ENCODE measurements at regions not wholly inside any gene's neighbourhood (a gene's known extent, or its start where the extent isn't known, plus 50 kb on each side); places are given as distances from the start of the nearest gene placed in this dataset.
"Not testable (repeated sequence)": the region's sequence is repeated elsewhere in the genome, so short reads cannot be mapped to it uniquely, and the experiment has no call there.

- no peak overlapping the region for H3K27ac ChIP-seq
- ChIA-PET CTCF (interaction anchor here (0.6 kb wide), 1 partner anchor 17 kb away, joined by 5 read pairs; no protein-coding TSS in a partner anchor), POLR2A (ENCODE audit: low non-redundant PET) (no interaction called here)
- TF ChIP-seq CTCF (conservative IDR thresholded peaks at IDR 0.05; ENCODE audit: low read depth), result no peak
- no peak for DNase-seq (ENCODE audit: low spot score)
Measured at GRCh38 chr9:124124729-124125650, 113.4 kb downstream of the LHX2 start.

- TF ChIP-seq CTCF (conservative IDR thresholded peaks at IDR 0.05; ENCODE audit: low read depth), result no peak
- ChIA-PET CTCF (no interaction called here), POLR2A (ENCODE audit: low non-redundant PET) (no interaction called here)
- DNase-seq (ENCODE audit: low spot score), result no peak
- H3K27ac ChIP-seq, result no peak overlapping the region
Measured at GRCh38 chr9:124125651-124125977, 114.0 kb downstream of the LHX2 start.

- POLR2A ChIA-PET (ENCODE audit: low non-redundant PET), result no interaction called here
- H3K27ac ChIP-seq, result no peak overlapping the region
- DNase-seq (ENCODE audit: low spot score), result peak; percentile 90
- CTCF ChIA-PET, result interaction anchor here (0.5 to 1.6 kb wide), 46 partner anchors 8 to 1183 kb away, joined by 3 to 13 read pairs (median 4); partner anchors contain the start of gene NEK6
- peak; percentile 99 for TF ChIP-seq CTCF (conservative IDR thresholded peaks at IDR 0.05; ENCODE audit: low read depth)
Measured at GRCh38 chr9:124126648-124127646, 115.4 kb downstream of the LHX2 start.

GRCh38 chr9:124128568-124129166 lies 117.1 kb downstream of the LHX2 start:
- CTCF ChIA-PET, result interaction anchor here (0.6 to 1.1 kb wide), 4 partner anchors 16 to 660 kb away, joined by 3 to 5 read pairs (median 3); no protein-coding TSS in a partner anchor

GRCh38 chr9:124130277-124131075 lies 118.9 kb downstream of the LHX2 start:
- ChIA-PET POLR2A (ENCODE audit: low non-redundant PET) (no interaction called here), CTCF (interaction anchor here (0.6 to 1.0 kb wide), 2 partner anchors 153 to 194 kb away, joined by 3 to 5 read pairs; no protein-coding TSS in a partner anchor)
- no peak for TF ChIP-seq CTCF (conservative IDR thresholded peaks at IDR 0.05; ENCODE audit: low read depth)
- H3K27ac ChIP-seq, result no peak overlapping the region
- no peak for DNase-seq (ENCODE audit: low spot score)

More at GRCh38 chr9:124128568-124129166, 117.1 kb downstream of the LHX2 start:
- H3K27ac ChIP-seq, result no peak overlapping the region
- POLR2A ChIA-PET (ENCODE audit: low non-redundant PET), result no interaction called here
- no peak for DNase-seq (ENCODE audit: low spot score)
- no peak for TF ChIP-seq CTCF (conservative IDR thresholded peaks at IDR 0.05; ENCODE audit: low read depth)

- POLR2A ChIA-PET (ENCODE audit: low non-redundant PET); DNase-seq (ENCODE audit: low spot score); H3K27ac ChIP-seq: not testable (repeated sequence)
- CTCF ChIA-PET, result interaction anchor here (0.7 kb wide), 2 partner anchors 266 to 306 kb away, joined by 4 to 8 read pairs; no protein-coding TSS in a partner anchor
Measured at GRCh38 chr9:124131518-124131917, 120.0 kb downstream of the LHX2 start.

Data from RWPE1 (cell line).